ENCODE measurements at regions not wholly inside any gene's neighbourhood (a gene's known extent, or its start where the extent isn't known, plus 50 kb on each side); places are given as distances from the start of the nearest gene placed in this dataset.

GRCh38 chr10:8318956-8319355, 264.5 kb downstream of the GATA3 start:
- Histone ChIP-seq H4K20me1 (ENCODE audit: insufficient read depth) (no peaks in the 10 kb centered on the region; the same call in 1 of the 2 replicates), H3K9me2 (ENCODE audit: insufficient read depth) (no peaks in the 10 kb centered on the region), H3K27me3 (ENCODE audit: insufficient read depth, low read length) (no peaks in the 10 kb centered on the region), H2AFZ (ENCODE audit: low read depth, low read length, poor library complexity, severe bottlenecking) (no peak overlapping the region), H3K4me1 (ENCODE audit: control insufficient read depth in 1 of 2, insufficient read depth in 2 of 2, low read length in 2 of 2) (no peaks in the 10 kb centered on the region), H3K36me3 (ENCODE audit: control insufficient read depth in 1 of 2, insufficient read depth in 2 of 2, low read length in 2 of 2) (no peaks in the 10 kb centered on the region), H3K27ac (ENCODE audit: low read depth, low read length) (no peak overlapping the region), H3K9me3 (ENCODE audit: control insufficient read depth in 1 of 2, insufficient read depth in 1 of 2, low read depth in 1 of 2, low read length in 2 of 2) (no peaks in the 10 kb centered on the region), H3K9ac (ENCODE audit: low read length) (no peak overlapping the region), H3K4me3 (replicated peaks in 1 of 2; ENCODE audit: low read depth in 1 of 2, low read length in 2 of 2) (no peak overlapping the region), H3K4me2 (ENCODE audit: low read length) (no peak overlapping the region), H3K79me2 (ENCODE audit: insufficient read depth, low read length) (no peaks in the 10 kb centered on the region)
- ChIA-PET CTCF (interaction anchor here (1.2 kb wide), 1 partner anchor 793 kb away, joined by 3 read pairs; no protein-coding TSS in a partner anchor), RAD21 (ENCODE audit: low non-redundant PET in 1 of 2, low total read pairs in 2 of 2, uncharacterized antibody in 2 of 2, unreplicated experiment in 2 of 2) (no interaction called here), POLR2A (no interaction called here)
- DNase-seq (ENCODE audit: low read depth, low spot score): no peak
- no TSS peak for BruUV-seq (replicated peaks)
- no peak for TF ChIP-seq ZNF274 (IDR thresholded peaks at IDR 0.05; ENCODE audit: low read depth, low read length)
- TF ChIP-seq EGR1 (IDR thresholded peaks at IDR 0.05; ENCODE audit: low read depth): no peak
- TF ChIP-seq ATF3 (IDR thresholded peaks at IDR 0.05): no peak
- no peak for TF ChIP-seq MAX (IDR thresholded peaks at IDR 0.05)
- TF ChIP-seq RAD21 (IDR thresholded peaks at IDR 0.05; ENCODE audit: low read depth): no peak
- TF ChIP-seq POLR2AphosphoS5 (IDR thresholded peaks at IDR 0.05; ENCODE audit: low read depth, low read length): no peak
- no peak for TF ChIP-seq ZBTB33 (IDR thresholded peaks at IDR 0.05; ENCODE audit: extremely low read depth, insufficient replicate concordance, low read length)
- TF ChIP-seq JUND (IDR thresholded peaks at IDR 0.05): no peak
- no peak for TF ChIP-seq ELF1 (IDR thresholded peaks at IDR 0.05; ENCODE audit: borderline replicate concordance, low read depth)
- TF ChIP-seq EZH2phosphoT487 (IDR thresholded peaks at IDR 0.05; ENCODE audit: borderline replicate concordance): no peak
- no peak for TF ChIP-seq YY1 (IDR thresholded peaks at IDR 0.05; ENCODE audit: extremely low read depth, insufficient replicate concordance, low read depth, low read length)
- no peak for TF ChIP-seq SRF (IDR thresholded peaks at IDR 0.05; ENCODE audit: low read depth)
- no peak for TF ChIP-seq FOSL1 (IDR thresholded peaks at IDR 0.05; ENCODE audit: low read depth)
- TF ChIP-seq EZH2 (IDR thresholded peaks at IDR 0.05): no peak
- TF ChIP-seq REST (IDR thresholded peaks at IDR 0.05; ENCODE audit: low read depth): no peak
- TF ChIP-seq TCF7L2 (IDR thresholded peaks at IDR 0.05; ENCODE audit: borderline replicate concordance, extremely low read depth, insufficient read depth, insufficient read length): no peak
- no peak for TF ChIP-seq POLR2A (IDR thresholded peaks at IDR 0.05; ENCODE audit: borderline replicate concordance, extremely low read depth, insufficient read depth, insufficient read length)
- ATAC-seq: no peak
- intact Hi-C loops (cut with micrococcal nuclease): no loop called here

Data from HCT116 (cell line).